CD4-positive, alpha-beta T cell treated with Interleukin-21 for 1 hour (primary cell): ENCODE measurements at regions not wholly inside any gene's neighbourhood (a gene's known extent, or its start where the extent isn't known, plus 50 kb on each side); places are given as distances from the start of the nearest gene placed in this dataset.
"Not testable (repeated sequence)": the region's sequence is repeated elsewhere in the genome, so short reads cannot be mapped to it uniquely, and the experiment has no call there.

Source experiments
- DNase-seq: peaks from one replicate; pipeline ENCODE4 v3.0.0-alpha.2; 2020

GRCh38 chr5:12078286-12078685, 174.0 kb upstream of the CTNND2 start:
- DNase-seq, result not testable (repeated sequence)

GRCh38 chr5:12073426-12073825, 169.2 kb upstream of the CTNND2 start:
- no peak for DNase-seq

- no peak for DNase-seq
Observed at GRCh38 chr5:12072441-12072840, 168.2 kb upstream of the CTNND2 start.

GRCh38 chr5:12071455-12071854, 167.2 kb upstream of the CTNND2 start:
- DNase-seq, result no peak

GRCh38 chr5:12023614-12024241, 119.5 kb upstream of the CTNND2 start:
- DNase-seq, result no peak

GRCh38 chr5:12022444-12022843, 118.2 kb upstream of the CTNND2 start:
- no peak for DNase-seq

- DNase-seq, result no peak
Observed at GRCh38 chr5:12019306-12019705, 115.1 kb upstream of the CTNND2 start.

- no peak for DNase-seq
Observed at GRCh38 chr5:12017007-12017406, 112.8 kb upstream of the CTNND2 start.

GRCh38 chr5:12016159-12016746, 112.0 kb upstream of the CTNND2 start:
- no peak for DNase-seq

GRCh38 chr5:12013351-12013750, 109.1 kb upstream of the CTNND2 start:
- DNase-seq, result no peak

GRCh38 chr5:12003680-12004079, 99.4 kb upstream of the CTNND2 start:
- no peak for DNase-seq

- DNase-seq, result no peak
Observed at GRCh38 chr5:11998397-11998796, 94.2 kb upstream of the CTNND2 start.

- DNase-seq, result no peak
Observed at GRCh38 chr5:11997942-11998341, 93.7 kb upstream of the CTNND2 start.

GRCh38 chr5:11992518-11992917, 88.3 kb upstream of the CTNND2 start:
- DNase-seq, result no peak

- no peak for DNase-seq
Observed at GRCh38 chr5:11985993-11986392, 81.7 kb upstream of the CTNND2 start.

- DNase-seq, result no peak
Observed at GRCh38 chr5:11984196-11984595, 80.0 kb upstream of the CTNND2 start.

GRCh38 chr5:11981986-11982385, 77.7 kb upstream of the CTNND2 start:
- no peak for DNase-seq

- no peak for DNase-seq
Observed at GRCh38 chr5:11977904-11978303, 73.7 kb upstream of the CTNND2 start.

GRCh38 chr5:11973469-11973868, 69.2 kb upstream of the CTNND2 start:
- no peak for DNase-seq

- no peak for DNase-seq
Observed at GRCh38 chr5:11963227-11963626, 59.0 kb upstream of the CTNND2 start.

- DNase-seq, result no peak
Observed at GRCh38 chr5:11962122-11962521, 57.9 kb upstream of the CTNND2 start.

- no peak for DNase-seq
Observed at GRCh38 chr5:11958321-11958720, 54.1 kb upstream of the CTNND2 start.

GRCh38 chr5:11955331-11955730, 51.1 kb upstream of the CTNND2 start:
- no peak for DNase-seq
